ENCODE measurements at regions not wholly inside any gene's neighbourhood (a gene's known extent, or its start where the extent isn't known, plus 50 kb on each side); places are given as distances from the start of the nearest gene placed in this dataset.
A peak's percentile ranks its signal among the peaks of the same experiment; 100 is the strongest.

DNA sequence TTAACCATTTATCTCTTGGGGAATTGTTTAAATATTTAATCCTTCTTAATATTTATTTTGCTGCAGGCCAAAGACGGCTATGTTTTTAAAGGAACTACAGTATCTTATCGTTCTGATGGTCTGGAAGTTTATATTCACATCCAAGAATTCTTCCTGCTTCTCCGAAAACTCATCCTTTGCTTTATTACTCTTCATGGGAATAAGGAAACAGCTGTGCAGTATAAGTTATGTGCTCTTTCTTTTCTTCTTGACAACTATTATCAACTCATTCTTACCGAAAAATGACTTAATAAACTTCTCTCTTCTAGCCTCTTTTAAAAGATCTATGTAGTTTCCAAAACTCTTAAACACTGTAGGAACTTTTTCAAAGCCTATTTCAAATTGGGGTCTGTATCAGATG, 335.6 kb upstream of the NOVA1 start:
- no peak for DNase-seq
- ATAC-seq = no peak
- intact Hi-C loops (cut with DNase I) = no loop called here

DNA sequence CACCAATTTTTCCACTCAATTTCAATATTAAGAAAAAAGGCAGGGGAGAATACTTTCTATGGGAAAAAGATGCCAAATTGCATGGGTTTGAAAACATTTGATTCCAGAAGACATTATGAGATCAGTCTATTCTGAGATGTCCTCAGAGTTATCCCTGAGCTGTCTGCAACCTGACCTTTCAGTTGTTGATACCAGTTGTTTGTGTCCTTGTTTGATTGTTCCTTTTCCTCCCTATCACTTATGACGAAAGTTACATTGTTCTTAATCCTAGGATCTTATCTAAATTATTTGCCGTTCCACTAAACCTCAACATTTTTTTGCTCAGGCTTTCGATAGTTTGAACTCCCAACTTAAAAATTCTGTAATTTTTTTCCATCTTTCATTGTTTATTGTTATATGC, 336.3 kb upstream of the NOVA1 start:
- DNase-seq (no peak), ATAC-seq (no peak)
- no peaks in the 10 kb centered on the region for H3K9me3 ChIP-seq
- TF ChIP-seq, protein P1, sequence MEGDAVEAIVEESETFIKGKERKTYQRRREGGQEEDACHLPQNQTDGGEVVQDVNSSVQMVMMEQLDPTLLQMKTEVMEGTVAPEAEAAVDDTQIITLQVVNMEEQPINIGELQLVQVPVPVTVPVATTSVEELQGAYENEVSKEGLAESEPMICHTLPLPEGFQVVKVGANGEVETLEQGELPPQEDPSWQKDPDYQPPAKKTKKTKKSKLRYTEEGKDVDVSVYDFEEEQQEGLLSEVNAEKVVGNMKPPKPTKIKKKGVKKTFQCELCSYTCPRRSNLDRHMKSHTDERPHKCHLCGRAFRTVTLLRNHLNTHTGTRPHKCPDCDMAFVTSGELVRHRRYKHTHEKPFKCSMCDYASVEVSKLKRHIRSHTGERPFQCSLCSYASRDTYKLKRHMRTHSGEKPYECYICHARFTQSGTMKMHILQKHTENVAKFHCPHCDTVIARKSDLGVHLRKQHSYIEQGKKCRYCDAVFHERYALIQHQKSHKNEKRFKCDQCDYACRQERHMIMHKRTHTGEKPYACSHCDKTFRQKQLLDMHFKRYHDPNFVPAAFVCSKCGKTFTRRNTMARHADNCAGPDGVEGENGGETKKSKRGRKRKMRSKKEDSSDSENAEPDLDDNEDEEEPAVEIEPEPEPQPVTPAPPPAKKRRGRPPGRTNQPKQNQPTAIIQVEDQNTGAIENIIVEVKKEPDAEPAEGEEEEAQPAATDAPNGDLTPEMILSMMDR (IDR thresholded peaks at IDR 0.05) = no peak
- intact Hi-C loops (cut with DNase I) = no loop called here
- no peak overlapping the region for H3K4me3 ChIP-seq
- no peak overlapping the region for H3K27ac ChIP-seq
- no peaks in the 10 kb centered on the region for H3K27me3 ChIP-seq
- no peaks in the 10 kb centered on the region for H3K4me1 ChIP-seq
- no peaks in the 10 kb centered on the region for H3K36me3 ChIP-seq

More for the DNA sequence above, 335.6 kb upstream of the NOVA1 start:
- H3K36me3 ChIP-seq = no peaks in the 10 kb centered on the region
- no peaks in the 10 kb centered on the region for H3K9me3 ChIP-seq
- no peaks in the 10 kb centered on the region for H3K4me1 ChIP-seq
- no peak overlapping the region for H3K27ac ChIP-seq
- TF ChIP-seq, protein P1 (IDR thresholded peaks at IDR 0.05) = no peak
- no peak overlapping the region for H3K4me3 ChIP-seq
- no peaks in the 10 kb centered on the region for H3K27me3 ChIP-seq

DNA sequence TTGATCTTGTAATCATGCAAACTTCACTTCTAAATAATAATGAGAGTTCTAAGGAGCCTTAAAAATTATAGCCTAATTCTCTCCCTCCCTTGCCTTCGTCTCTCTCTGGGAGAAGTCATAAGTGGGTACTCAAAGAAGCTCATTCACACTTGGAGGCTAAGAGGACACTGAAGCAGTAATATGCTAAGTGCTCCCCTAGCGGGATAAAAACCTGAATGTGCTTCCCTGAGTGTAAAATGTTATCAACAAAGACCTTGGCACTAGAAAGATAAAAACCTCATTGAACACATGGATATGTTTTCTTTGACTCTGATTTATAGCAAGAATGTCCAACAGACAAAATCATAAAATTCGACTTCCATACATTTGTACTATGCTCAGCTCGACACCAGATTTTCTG, 337.9 kb upstream of the NOVA1 start:
- Histone ChIP-seq H3K27me3 (no peaks in the 10 kb centered on the region), H3K9me3 (no peaks in the 10 kb centered on the region), H3K4me1 (no peaks in the 10 kb centered on the region), H3K36me3 (no peaks in the 10 kb centered on the region), H3K27ac (no peak overlapping the region), H3K4me3 (no peak overlapping the region)
- no peak for DNase-seq
- TF ChIP-seq, protein P1 (IDR thresholded peaks at IDR 0.05) = no peak
- intact Hi-C loops (cut with DNase I) = no loop called here
- ATAC-seq = peak; percentile 48

DNA sequence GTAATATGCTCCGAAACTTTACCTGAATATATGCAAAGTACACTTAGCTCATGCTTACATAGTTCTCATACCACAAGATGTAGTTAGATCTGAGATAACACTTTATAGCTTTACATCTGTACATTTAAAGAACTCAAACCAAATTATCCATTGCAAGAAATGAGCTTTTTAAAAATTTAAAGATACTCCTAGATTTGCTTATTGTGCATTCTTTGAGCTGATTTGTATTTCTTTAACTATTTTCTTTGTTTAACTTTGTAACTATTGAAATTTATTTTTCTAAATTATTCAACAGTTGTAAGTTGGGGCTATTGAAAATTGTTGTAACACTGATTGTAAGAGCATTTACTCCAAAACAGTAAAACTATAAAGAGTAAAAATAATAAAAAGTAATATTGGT, 340.2 kb upstream of the NOVA1 start:
- no peak overlapping the region for H3K4me3 ChIP-seq
- TF ChIP-seq, protein P1 (IDR thresholded peaks at IDR 0.05) = no peak
- H3K9me3 ChIP-seq = no peaks in the 10 kb centered on the region
- no peaks in the 10 kb centered on the region for H3K4me1 ChIP-seq
- no peak for DNase-seq
- intact Hi-C loops (cut with DNase I) = no loop called here
- no peaks in the 10 kb centered on the region for H3K27me3 ChIP-seq
- no peaks in the 10 kb centered on the region for H3K36me3 ChIP-seq
- no peak for ATAC-seq
- H3K27ac ChIP-seq = no peak overlapping the region

DNA sequence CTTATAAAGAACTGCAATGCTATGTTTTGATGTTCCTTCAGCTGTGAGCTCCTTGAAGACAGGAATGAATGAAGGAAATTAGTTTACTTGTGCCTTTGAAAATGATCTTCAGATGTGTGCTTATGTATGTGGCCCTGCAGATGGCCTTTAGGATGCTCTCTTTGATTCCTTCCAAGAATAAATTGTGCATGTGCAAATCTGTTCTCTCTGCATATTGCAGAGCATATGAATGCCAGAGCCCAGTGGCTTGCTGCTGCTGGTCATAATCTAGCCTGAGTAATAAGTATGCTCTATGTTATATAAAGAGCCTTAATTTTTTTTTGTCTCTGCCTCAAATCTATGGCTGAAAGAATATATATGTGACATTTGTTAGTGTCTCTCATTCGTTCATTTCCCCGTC, 341.9 kb upstream of the NOVA1 start:
- DNase-seq = no peak

DNA sequence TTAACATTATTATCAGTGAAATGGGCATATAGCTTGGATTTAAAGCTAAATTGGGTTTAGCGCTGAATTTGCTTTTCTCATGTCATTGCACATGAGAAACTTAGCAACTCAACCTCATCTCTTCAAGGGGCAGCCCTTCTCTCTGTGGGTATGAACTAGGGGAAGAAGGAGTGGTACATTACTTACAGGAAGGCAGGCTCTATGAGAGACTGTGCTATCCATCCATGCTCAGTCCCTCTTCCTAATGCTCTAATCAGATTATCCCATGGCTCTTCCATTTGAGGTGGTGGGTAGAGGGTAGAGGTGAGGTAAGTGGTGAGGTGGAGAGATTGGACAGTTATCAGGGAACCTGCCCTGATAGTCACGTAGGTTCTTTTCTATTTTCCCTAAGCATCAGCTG, 343.7 kb upstream of the NOVA1 start:
- Histone ChIP-seq H3K9me3 (no peaks in the 10 kb centered on the region), H3K27ac (no peak overlapping the region), H3K4me1 (no peaks in the 10 kb centered on the region), H3K36me3 (no peaks in the 10 kb centered on the region), H3K4me3 (no peak overlapping the region), H3K27me3 (no peaks in the 10 kb centered on the region)
- TF ChIP-seq, protein P1 (IDR thresholded peaks at IDR 0.05) = no peak
- intact Hi-C loops (cut with DNase I) = no loop called here
- DNase-seq (no peak), ATAC-seq (no peak)

More for the DNA sequence above, 341.9 kb upstream of the NOVA1 start:
- Histone ChIP-seq H3K36me3 (no peaks in the 10 kb centered on the region), H3K4me1 (no peaks in the 10 kb centered on the region), H3K4me3 (no peak overlapping the region), H3K9me3 (no peaks in the 10 kb centered on the region), H3K27ac (no peak overlapping the region), H3K27me3 (no peaks in the 10 kb centered on the region)
- intact Hi-C loops (cut with DNase I) = no loop called here
- no peak for ATAC-seq
- TF ChIP-seq, protein P1 (IDR thresholded peaks at IDR 0.05) = no peak
